Posterior vena cava (tissue), 2 donors: ENCODE measurements at regions not wholly inside any gene's neighbourhood (a gene's known extent, or its start where the extent isn't known, plus 50 kb on each side); places are given as distances from the start of the nearest gene placed in this dataset.
"Not testable (repeated sequence)": the region's sequence is repeated elsewhere in the genome, so short reads cannot be mapped to it uniquely, and the experiment has no call there.

Source experiments
- DNase-seq: peaks from one replicate; pipeline ENCODE4 v3.0.0-alpha.2; 2020; ENCODE audit warnings: low spot score
- intact Hi-C, 2 donors: fragments of 100-400 bp; cut with DNase I; formaldehyde crosslinking; loops; one replicate each; pipeline versions ENCODE4 v1.14.1 to v1.14.2; 2022 to 2023
- donor health status: DM: yes; HTN: yes; CAD: no.
- donor health status: DM: yes; HTN: yes; CAD: no.

- no peak for DNase-seq
- intact Hi-C loops: no loop called here
Observed at GRCh38 chr12:29004066-29004935, 144.8 kb upstream of the FAR2 start.

GRCh38 chr12:29004936-29005304 lies 144.2 kb upstream of the FAR2 start:
- intact Hi-C loops: no loop called here

GRCh38 chr12:29008786-29009185 lies 140.3 kb upstream of the FAR2 start:
- DNase-seq: no peak
- intact Hi-C loops: no loop called here

More at GRCh38 chr12:29004936-29005304, 144.2 kb upstream of the FAR2 start:
- DNase-seq: no peak

- no peak for DNase-seq
- intact Hi-C loops: no loop called here
Observed at GRCh38 chr12:29012673-29013072, 136.4 kb upstream of the FAR2 start.

GRCh38 chr12:29017532-29017931 lies 131.5 kb upstream of the FAR2 start:
- intact Hi-C loops: not testable (repeated sequence)

GRCh38 chr12:29023436-29024076 lies 125.5 kb upstream of the FAR2 start:
- DNase-seq: no peak
- intact Hi-C loops: loop anchor here in 1 of 2 donors (5.0 kb wide), 1 partner anchor 1626 kb away; no protein-coding TSS in a partner anchor

More at GRCh38 chr12:29017532-29017931, 131.5 kb upstream of the FAR2 start:
- not testable (repeated sequence) for DNase-seq

GRCh38 chr12:29024117-29024516 lies 125.0 kb upstream of the FAR2 start:
- intact Hi-C loops: loop anchor here in 1 of 2 donors (5.0 kb wide), 1 partner anchor 1627 kb away; no protein-coding TSS in a partner anchor
- DNase-seq: no peak

- DNase-seq: no peak
- intact Hi-C loops: no loop called here
Observed at GRCh38 chr12:29025937-29026336, 123.1 kb upstream of the FAR2 start.

- DNase-seq: no peak
- intact Hi-C loops: no loop called here
Observed at GRCh38 chr12:29026419-29026818, 122.7 kb upstream of the FAR2 start.

GRCh38 chr12:29029484-29029883 lies 119.6 kb upstream of the FAR2 start:
- DNase-seq, intact Hi-C loops: not testable (repeated sequence)

- no peak for DNase-seq
- intact Hi-C loops: no loop called here
Observed at GRCh38 chr12:29030006-29030405, 119.1 kb upstream of the FAR2 start.

GRCh38 chr12:29032446-29032845 lies 116.6 kb upstream of the FAR2 start:
- intact Hi-C loops: no loop called here
- DNase-seq: no peak

- no peak for DNase-seq
- intact Hi-C loops: no loop called here
Observed at GRCh38 chr12:29033519-29033918, 115.6 kb upstream of the FAR2 start.

GRCh38 chr12:29035112-29035511 lies 114.0 kb upstream of the FAR2 start:
- DNase-seq: no peak
- intact Hi-C loops: no loop called here

GRCh38 chr12:29039013-29039412 lies 110.1 kb upstream of the FAR2 start:
- DNase-seq: no peak
- intact Hi-C loops: no loop called here

GRCh38 chr12:29041621-29042020 lies 107.5 kb upstream of the FAR2 start:
- DNase-seq: no peak
- intact Hi-C loops: no loop called here

GRCh38 chr12:29043069-29043468 lies 106.0 kb upstream of the FAR2 start:
- intact Hi-C loops: no loop called here
- no peak for DNase-seq

- no peak for DNase-seq
- intact Hi-C loops: no loop called here
Observed at GRCh38 chr12:29044799-29045198, 104.3 kb upstream of the FAR2 start.

- intact Hi-C loops: no loop called here
- no peak for DNase-seq
Observed at GRCh38 chr12:29048787-29049186, 100.3 kb upstream of the FAR2 start.

- intact Hi-C loops: no loop called here
- no peak for DNase-seq
Observed at GRCh38 chr12:29050503-29050902, 98.6 kb upstream of the FAR2 start.

- DNase-seq: no peak
- intact Hi-C loops: no loop called here
Observed at GRCh38 chr12:29051221-29051620, 97.9 kb upstream of the FAR2 start.
